ENCODE measurements at regions not wholly inside any gene's neighbourhood (a gene's known extent, or its start where the extent isn't known, plus 50 kb on each side); places are given as distances from the start of the nearest gene placed in this dataset.

- TF ChIP-seq CTCF (IDR thresholded peaks at IDR 0.05), result no peak
- no peak for TF ChIP-seq POLR2A (IDR thresholded peaks at IDR 0.05)
Observed at GRCh38 chr2:7868836-7869235, 813.0 kb upstream of the ID2 start.
